K562 (cell line): ENCODE measurements at regions not wholly inside any gene's neighbourhood (a gene's known extent, or its start where the extent isn't known, plus 50 kb on each side); places are given as distances from the start of the nearest gene placed in this dataset.

Experiments used
- ATAC-seq: fragments of 200-7000 bp; cut with Tn5 transposase; 3 replicates; pipeline ENCODE4 v1.9.1; 2020; ENCODE audit warnings: moderate library complexity
- BruUV-seq: library from RNA; stranded (reverse); fragments of 400-500 nt; replicated peaks from 2 replicates; lab custom pipeline; 2021; lab: Mats Ljungman, UMichigan
- CTCF ChIA-PET: fragments of 300-600 bp; formaldehyde crosslinking; extraction: SDS; loops from one replicate; lab custom pipeline; 2021; ENCODE audit warnings: low intra/inter-chr PET ratio; lab: Yijun Ruan, JAX
- POLR2A ChIA-PET: fragments of 300-600, 350-650 bp; sonication (Branson Sonifier 250); formaldehyde crosslinking; extraction: SDS; loops from one replicate; lab custom pipeline; 2021; ENCODE audit warnings: antibody characterized with exemption, inconsistent platforms; lab: Yijun Ruan, JAX
- DNase-seq, 4 experiments: peaks; one replicate each; pipeline versions ENCODE4 v3.0.0 to v3.0.0-alpha.2; 2011 to 2018; ENCODE audit warnings: low spot score in 3 of 4, mixed read lengths in 3 of 4; ENCODE audit errors: extremely low read depth in 1 of 4
- FAIRE-seq: peaks from 2 replicates; lab custom pipeline; 2011; peaks lifted over from hg19 to GRCh38; lab: Jason Lieb, UNC
- H2AFZ ChIP-seq: 2 replicates; pipeline ENCODE4 v1.6.0; 2011; ENCODE audit warnings: low read depth, low read length, control low read depth, inconsistent platforms
- H3K27ac ChIP-seq: fragments of 200-600 bp; 3 replicates; pipeline ENCODE4 v1.8.0; 2011; ENCODE audit warnings: low read depth, mild to moderate bottlenecking, control low read depth, inconsistent platforms, low read length, moderate library complexity, mixed read lengths; ENCODE audit errors: extremely low read depth
- H3K27me3 ChIP-seq, 2 experiments: fragments of 300-600 bp in 1 of 2; 2 replicates in 1 of 2; 3 replicates in 1 of 2; pipeline versions ENCODE4 v1.6.0 to v1.8.0; 2011; ENCODE audit warnings: inconsistent platforms in 2 of 2, low read length in 2 of 2, mild to moderate bottlenecking in 1 of 2, mixed read lengths in 1 of 2, moderate library complexity in 1 of 2; ENCODE audit not compliant: control insufficient read depth in 2 of 2, insufficient read depth in 2 of 2
- H3K36me3 ChIP-seq: fragments of 300-600 bp; 3 replicates; pipeline ENCODE4 v1.8.0; 2011; ENCODE audit warnings: mild to moderate bottlenecking, low read length, inconsistent platforms; ENCODE audit not compliant: control insufficient read depth, insufficient read depth
- H3K4me1 ChIP-seq, 2 experiments: fragments of 200-600 bp in 1 of 2; replicated peaks in 1 of 2; 2 replicates in 1 of 2; 3 replicates in 1 of 2; pipeline versions ENCODE4 v1.5.1 to v1.8.0; 2011; ENCODE audit warnings: inconsistent platforms in 2 of 2, low read length in 2 of 2, mild to moderate bottlenecking in 1 of 2, mixed read lengths in 1 of 2, moderate library complexity in 1 of 2; ENCODE audit not compliant: control insufficient read depth in 2 of 2, insufficient read depth in 2 of 2
- H3K4me2 ChIP-seq: 2 replicates; pipeline ENCODE4 v1.6.1; 2011; ENCODE audit warnings: low read length, control low read depth, inconsistent platforms, mixed read lengths; ENCODE audit not compliant: insufficient read depth
- H3K4me3 ChIP-seq: fragments of 200-600 bp; sonication (generic), shearing (Covaris generic); 2 replicates; pipeline ENCODE4 v1.5.1; 2016; ENCODE audit warnings: control low read depth, inconsistent platforms
- H3K79me2 ChIP-seq: fragments of 200-600 bp; 3 replicates; pipeline ENCODE4 v1.8.0; 2011; ENCODE audit warnings: low read length, inconsistent platforms; ENCODE audit not compliant: control insufficient read depth, insufficient read depth
- H3K9ac ChIP-seq, 2 experiments: 2 replicates each; pipeline versions ENCODE4 v1.6.0 to v1.6.1; 2011; ENCODE audit warnings: low read depth in 2 of 2, low read length in 2 of 2, control low read depth in 1 of 2, inconsistent platforms in 1 of 2, mild to moderate bottlenecking in 1 of 2, mixed read lengths in 1 of 2; ENCODE audit not compliant: insufficient read depth in 1 of 2
- H3K9me1 ChIP-seq: one replicate; pipeline ENCODE4 v1.6.0; 2011; ENCODE audit warnings: inconsistent platforms, mild to moderate bottlenecking, low read length, moderate library complexity; ENCODE audit not compliant: control insufficient read depth, insufficient read depth
- H3K9me3 ChIP-seq: replicated peaks from 2 replicates; pipeline ENCODE4 v1.5.1; 2011; ENCODE audit warnings: low read depth, low read length, inconsistent platforms; ENCODE audit not compliant: control insufficient read depth, insufficient read depth
- H4K20me1 ChIP-seq: replicated peaks from 2 replicates; pipeline ENCODE4 v1.6.1; 2011; ENCODE audit warnings: low read length, inconsistent platforms, mixed read lengths; ENCODE audit not compliant: control insufficient read depth, insufficient read depth
- HDAC3 ChIP-seq: fragments of 450-650 bp; IDR thresholded peaks from 2 replicates; pipeline ENCODE4 v1.6.1; 2018; ENCODE audit warnings: borderline replicate concordance, mild to moderate bottlenecking, moderate library complexity; ENCODE audit not compliant: partially characterized antibody
- KLF13 ChIP-seq: fragments of 450-650 bp; IDR thresholded peaks from 2 replicates; pipeline ENCODE4 v1.6.1; 2016; ENCODE audit warnings: missing genetic modification characterization, low read depth, mild to moderate bottlenecking, missing compliant biosample characterization, moderate library complexity, borderline replicate concordance
- PHF8 ChIP-seq: fragments of 200-600 bp; sonication (generic); IDR thresholded peaks from 2 replicates; pipeline ENCODE4 v1.6.1; 2012; ENCODE audit warnings: mixed run types, mild to moderate bottlenecking, inconsistent platforms, low read length, moderate library complexity, borderline replicate concordance
- SIX5 ChIP-seq, 2 experiments: IDR thresholded peaks; 2 replicates each; pipeline ENCODE4 v1.6.1; 2011; ENCODE audit warnings: low read length in 2 of 2, borderline replicate concordance in 1 of 2, low read depth in 1 of 2, mild to moderate bottlenecking in 1 of 2, moderate library complexity in 1 of 2; ENCODE audit not compliant: insufficient read depth in 1 of 2
- SREBF2 ChIP-seq: sonication (generic); formaldehyde crosslinking; IDR thresholded peaks from 2 replicates; pipeline ENCODE4 v1.4.0; 2020; ENCODE audit warnings: mild to moderate bottlenecking, missing genetic modification reagents
- TBL1XR1 ChIP-seq, 2 experiments: IDR thresholded peaks; 2 replicates each; pipeline ENCODE4 v1.6.1; 2012; ENCODE audit warnings: improper control_type of control experiment in 2 of 2, low read length in 2 of 2, mild to moderate bottlenecking in 1 of 2
- TRIM24 ChIP-seq, 2 experiments: fragments of 450-650 bp; IDR thresholded peaks; 2 replicates each; pipeline ENCODE4 v1.6.1; 2016
- ZC3H8 ChIP-seq: fragments of 450-650 bp; IDR thresholded peaks from 2 replicates; pipeline ENCODE4 v1.6.1; 2017
- ZNF778 ChIP-seq: fragments of 450-650 bp; formaldehyde crosslinking; IDR thresholded peaks from 2 replicates; pipeline ENCODE4 v1.4.0; 2020; ENCODE audit warnings: mild to moderate bottlenecking, moderate library complexity
- WGBS: fragments of 100-300 bp; shearing (Covaris generic); methylation state at CpG from one replicate; pipeline ENCODE4 v1.1.6; 2016; ENCODE audit warnings: low coverage, mixed read lengths; ENCODE audit not compliant: insufficient coverage; ENCODE audit errors: missing lambda C conversion rate; 5-methylcytosine and 5-hydroxymethylcytosine counted together
- in situ Hi-C: fragments of 300-500 bp; cut with MboI; formaldehyde crosslinking; loops from 4 replicates; pipeline ENCODE4 v1.15.0; 2018; ENCODE audit warnings: inconsistent platforms, mixed read lengths
- intact Hi-C: fragments of 100-400 bp; cut with micrococcal nuclease; formaldehyde crosslinking; loops from 2 replicates; pipeline ENCODE4 v1.14.2; 2022
- TF ChIP-seq, protein P1 (sequence below): sonication (generic); formaldehyde crosslinking; IDR thresholded peaks from 2 replicates; pipeline ENCODE4 v1.9.0; 2022; ENCODE audit warnings: mild to moderate bottlenecking, missing genetic modification reagents
- TF ChIP-seq, protein P2 (sequence below): fragments of 450-650 bp; conservative IDR thresholded peaks from 2 replicates; pipeline ENCODE4 v1.6.1; 2016; ENCODE audit warnings: missing genetic modification characterization, low read depth, mild to moderate bottlenecking, control low read depth, missing compliant biosample characterization

DNA sequence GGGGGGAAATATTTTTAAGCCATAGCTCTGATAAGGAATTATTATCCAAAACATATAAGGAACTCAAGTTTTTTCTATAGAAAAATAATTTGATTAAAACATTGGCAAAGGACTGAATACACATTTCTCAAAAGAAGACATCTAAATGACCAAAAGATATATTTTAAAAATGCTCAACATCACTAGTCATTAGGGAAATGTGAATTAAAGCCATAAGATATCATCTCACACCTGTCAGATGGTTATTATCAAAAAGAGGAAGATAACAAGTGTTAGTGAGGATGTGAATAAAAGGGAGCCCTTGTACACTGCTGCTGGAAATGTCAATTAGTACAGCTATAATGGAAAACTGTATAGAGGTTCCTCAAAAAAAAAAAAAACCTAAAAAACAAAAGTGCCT lies 425.0 kb downstream of the DYNC2H1 start:
- no peak for FAIRE-seq
- Histone ChIP-seq H3K9me3 (no peaks in the 10 kb centered on the region), H3K27ac (no peak overlapping the region), H3K9ac (no peak overlapping the region), H3K9me1 (no peaks in the 10 kb centered on the region), H2AFZ (no peak overlapping the region), H3K4me2 (no peak overlapping the region), H3K79me2 (no peaks in the 10 kb centered on the region), H3K27me3 (no peaks in the 10 kb centered on the region), H3K4me3 (no peak overlapping the region), H4K20me1 (no peaks in the 10 kb centered on the region), H3K4me1 (no peaks in the 10 kb centered on the region), H3K36me3 (no peaks in the 10 kb centered on the region)
- no peak for DNase-seq
- intact Hi-C loops, result no loop called here
- CTCF ChIA-PET, result no interaction called here
- no TSS peak for BruUV-seq
- no peak for ATAC-seq
- in situ Hi-C loops, result no loop called here
- POLR2A ChIA-PET, result no interaction called here
- TF ChIP-seq, protein P1, sequence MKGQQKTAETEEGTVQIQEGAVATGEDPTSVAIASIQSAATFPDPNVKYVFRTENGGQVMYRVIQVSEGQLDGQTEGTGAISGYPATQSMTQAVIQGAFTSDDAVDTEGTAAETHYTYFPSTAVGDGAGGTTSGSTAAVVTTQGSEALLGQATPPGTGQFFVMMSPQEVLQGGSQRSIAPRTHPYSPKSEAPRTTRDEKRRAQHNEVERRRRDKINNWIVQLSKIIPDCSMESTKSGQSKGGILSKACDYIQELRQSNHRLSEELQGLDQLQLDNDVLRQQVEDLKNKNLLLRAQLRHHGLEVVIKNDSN (CRISPR knock-in tag), result no peak
- TF ChIP-seq ZC3H8 (no peak), SREBF2 (CRISPR knock-in tag) (no peak), TRIM24 (IDR thresholded peaks at IDR 0.05) (no peak), KLF13 (tag) (no peak), HDAC3 (no peak)

DNA sequence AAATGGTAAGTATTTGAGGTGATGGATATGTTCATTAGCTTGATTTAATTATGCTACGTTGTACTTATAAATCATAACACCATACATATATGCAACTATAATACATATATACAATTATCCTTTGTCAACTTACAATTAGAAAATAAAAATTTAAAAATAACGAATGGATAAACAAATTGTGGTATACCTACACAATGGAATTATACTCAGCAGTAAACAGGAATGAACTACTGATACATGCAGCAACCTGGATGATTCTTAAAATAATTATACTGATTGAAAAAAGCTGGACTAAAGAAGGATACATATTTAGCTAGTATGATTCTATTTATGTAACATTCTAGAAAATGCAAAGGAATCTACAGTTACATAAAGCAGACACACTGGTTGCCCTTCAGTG lies 425.7 kb downstream of the DYNC2H1 start:
- intact Hi-C loops, result no loop called here
- CTCF ChIA-PET, result no interaction called here
- no peak for TF ChIP-seq PHF8
- TF ChIP-seq TBL1XR1 (IDR thresholded peaks at IDR 0.05; ENCODE audit: low read length in 2 of 2), result no peak
- TF ChIP-seq SIX5 (IDR thresholded peaks at IDR 0.05; ENCODE audit: borderline replicate concordance in 1 of 2, insufficient read depth in 1 of 2, low read depth in 1 of 2, low read length in 2 of 2), result no peak
- no peak for TF ChIP-seq ZNF778
- TF ChIP-seq, protein P2, sequence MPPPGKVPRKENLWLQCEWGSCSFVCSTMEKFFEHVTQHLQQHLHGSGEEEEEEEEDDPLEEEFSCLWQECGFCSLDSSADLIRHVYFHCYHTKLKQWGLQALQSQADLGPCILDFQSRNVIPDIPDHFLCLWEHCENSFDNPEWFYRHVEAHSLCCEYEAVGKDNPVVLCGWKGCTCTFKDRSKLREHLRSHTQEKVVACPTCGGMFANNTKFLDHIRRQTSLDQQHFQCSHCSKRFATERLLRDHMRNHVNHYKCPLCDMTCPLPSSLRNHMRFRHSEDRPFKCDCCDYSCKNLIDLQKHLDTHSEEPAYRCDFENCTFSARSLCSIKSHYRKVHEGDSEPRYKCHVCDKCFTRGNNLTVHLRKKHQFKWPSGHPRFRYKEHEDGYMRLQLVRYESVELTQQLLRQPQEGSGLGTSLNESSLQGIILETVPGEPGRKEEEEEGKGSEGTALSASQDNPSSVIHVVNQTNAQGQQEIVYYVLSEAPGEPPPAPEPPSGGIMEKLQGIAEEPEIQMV (tag), result no peak

More for the DNA sequence above, 425.7 kb downstream of the DYNC2H1 start:
- no peak overlapping the region for H3K4me2 ChIP-seq
- POLR2A ChIA-PET, result interaction anchor here (1.1 kb wide), 1 partner anchor 42 kb away, joined by 3 read pairs; no protein-coding TSS in a partner anchor
- H3K27me3 ChIP-seq, result no peaks in the 10 kb centered on the region
- H3K36me3 ChIP-seq, result no peaks in the 10 kb centered on the region
- H2AFZ ChIP-seq, result no peak overlapping the region
- 3% methylated on average over 2 of the region's 2 CpGs for whole genome bisulfite sequencing
- H4K20me1 ChIP-seq, result no peaks in the 10 kb centered on the region
- ATAC-seq (no peak), FAIRE-seq (no peak), DNase-seq (no peak)
- H3K9ac ChIP-seq, result no peak overlapping the region
- in situ Hi-C loops, result no loop called here
- BruUV-seq, result no TSS peak
- no peak overlapping the region for H3K27ac ChIP-seq
- H3K4me1 ChIP-seq, result no peaks in the 10 kb centered on the region
- no peaks in the 10 kb centered on the region for H3K9me3 ChIP-seq
- H3K9me1 ChIP-seq, result no peaks in the 10 kb centered on the region
- no peaks in the 10 kb centered on the region for H3K79me2 ChIP-seq
- H3K4me3 ChIP-seq, result no peak overlapping the region
